GM10248 (cell line): ENCODE measurements at regions not wholly inside any gene's neighbourhood (a gene's known extent, or its start where the extent isn't known, plus 50 kb on each side); places are given as distances from the start of the nearest gene placed in this dataset.

Source experiments
- CTCF ChIA-PET: fragments of 300-600 bp; sonication (Branson Sonifier 250); formaldehyde crosslinking; extraction: SDS; loops from one replicate; lab custom pipeline; 2021; ENCODE audit warnings: antibody characterized with exemption; lab: Yijun Ruan, JAX
- POLR2A ChIA-PET: fragments of 350-650 bp; sonication (Branson Sonifier 250); formaldehyde crosslinking; extraction: SDS; loops from one replicate; lab custom pipeline; 2020; ENCODE audit warnings: antibody characterized with exemption; lab: Yijun Ruan, JAX
- DNase-seq: peaks from one replicate; pipeline ENCODE4 v3.0.0; 2012; ENCODE audit errors: extremely low spot score
- TF ChIP-seq, protein P1 (sequence below): IDR thresholded peaks from 2 replicates; pipeline ENCODE4 v1.5.1; 2012; ENCODE audit warnings: mild to moderate bottlenecking, low read depth; ENCODE audit errors: extremely low read depth, missing control alignments, control extremely low read depth

DNA sequence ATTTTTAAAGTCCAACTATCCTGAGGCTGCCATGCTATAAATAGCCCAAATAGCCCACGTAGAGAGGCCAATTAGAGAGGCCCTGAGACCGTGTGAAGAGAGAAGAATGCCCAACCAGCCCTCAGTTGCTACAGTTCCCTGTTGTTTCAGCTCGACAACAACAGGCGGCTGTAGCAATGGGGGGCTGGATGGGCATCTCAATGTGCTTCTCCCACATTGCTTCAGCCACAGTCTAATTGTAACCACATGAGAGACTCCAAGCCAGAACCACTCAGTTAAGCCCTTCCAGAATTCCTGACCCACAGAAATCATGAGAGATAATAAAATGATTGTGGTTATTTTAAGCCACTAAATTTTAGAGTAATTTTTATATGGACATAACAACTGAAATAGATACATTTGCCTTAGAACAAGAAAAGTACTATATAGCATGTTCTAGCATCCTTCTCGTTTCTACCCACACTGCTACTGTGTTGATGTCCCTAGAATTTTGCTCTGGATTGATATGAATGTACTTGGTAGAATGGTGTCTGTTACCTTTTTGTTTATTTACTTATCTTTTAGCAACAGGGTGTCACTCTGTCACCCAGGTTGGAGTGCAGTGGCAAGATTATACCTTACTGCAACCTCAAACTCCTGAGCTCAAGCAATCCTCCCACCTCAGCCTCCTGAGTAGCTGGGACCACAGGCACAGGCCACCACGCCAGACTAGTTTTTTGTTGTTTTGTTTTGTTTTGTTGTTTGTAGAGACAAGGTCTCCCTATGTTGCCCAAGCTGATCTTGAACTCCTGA lies 436.4 kb downstream of the BCOR start:
- ChIA-PET CTCF (interaction anchor here (1.6 kb wide), 1 partner anchor 69 kb away, joined by 3 read pairs; no protein-coding TSS in a partner anchor), POLR2A (no interaction called here)
- TF ChIP-seq, protein P1, sequence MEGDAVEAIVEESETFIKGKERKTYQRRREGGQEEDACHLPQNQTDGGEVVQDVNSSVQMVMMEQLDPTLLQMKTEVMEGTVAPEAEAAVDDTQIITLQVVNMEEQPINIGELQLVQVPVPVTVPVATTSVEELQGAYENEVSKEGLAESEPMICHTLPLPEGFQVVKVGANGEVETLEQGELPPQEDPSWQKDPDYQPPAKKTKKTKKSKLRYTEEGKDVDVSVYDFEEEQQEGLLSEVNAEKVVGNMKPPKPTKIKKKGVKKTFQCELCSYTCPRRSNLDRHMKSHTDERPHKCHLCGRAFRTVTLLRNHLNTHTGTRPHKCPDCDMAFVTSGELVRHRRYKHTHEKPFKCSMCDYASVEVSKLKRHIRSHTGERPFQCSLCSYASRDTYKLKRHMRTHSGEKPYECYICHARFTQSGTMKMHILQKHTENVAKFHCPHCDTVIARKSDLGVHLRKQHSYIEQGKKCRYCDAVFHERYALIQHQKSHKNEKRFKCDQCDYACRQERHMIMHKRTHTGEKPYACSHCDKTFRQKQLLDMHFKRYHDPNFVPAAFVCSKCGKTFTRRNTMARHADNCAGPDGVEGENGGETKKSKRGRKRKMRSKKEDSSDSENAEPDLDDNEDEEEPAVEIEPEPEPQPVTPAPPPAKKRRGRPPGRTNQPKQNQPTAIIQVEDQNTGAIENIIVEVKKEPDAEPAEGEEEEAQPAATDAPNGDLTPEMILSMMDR: no peak
- DNase-seq: no peak

DNA sequence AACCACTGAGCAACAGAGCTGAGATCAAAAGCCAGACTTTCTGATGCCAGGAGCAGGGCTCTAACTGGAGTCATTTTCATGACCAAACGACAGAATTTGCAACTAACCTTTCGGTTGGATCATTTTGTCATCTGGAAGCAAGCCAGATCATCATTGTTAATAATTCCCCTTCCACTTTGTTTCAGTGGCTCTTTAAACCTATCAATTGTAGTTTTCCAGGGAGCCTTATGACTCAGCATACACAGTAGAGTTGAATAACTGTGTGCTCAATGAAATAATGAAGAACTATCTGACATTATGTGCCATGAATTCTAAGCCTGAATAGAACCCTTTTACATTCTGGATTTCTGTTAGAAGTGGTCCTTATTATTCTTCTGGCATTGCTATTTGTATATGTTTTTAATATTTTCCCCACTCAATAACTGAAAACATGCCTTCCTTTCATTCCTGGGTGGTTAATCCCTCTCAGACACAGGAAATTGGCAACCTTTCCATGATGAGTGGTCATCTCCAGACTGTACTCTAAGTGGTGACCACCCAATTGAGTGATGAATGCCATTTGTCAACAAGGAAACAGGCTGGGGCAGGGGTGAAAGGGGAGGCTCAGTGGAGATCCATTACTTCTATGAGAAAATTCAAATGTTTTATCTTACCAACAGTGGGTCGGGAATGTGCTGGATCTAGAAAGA lies 431.8 kb downstream of the BCOR start:
- CTCF ChIA-PET: no interaction called here
- POLR2A ChIA-PET: no interaction called here

DNA sequence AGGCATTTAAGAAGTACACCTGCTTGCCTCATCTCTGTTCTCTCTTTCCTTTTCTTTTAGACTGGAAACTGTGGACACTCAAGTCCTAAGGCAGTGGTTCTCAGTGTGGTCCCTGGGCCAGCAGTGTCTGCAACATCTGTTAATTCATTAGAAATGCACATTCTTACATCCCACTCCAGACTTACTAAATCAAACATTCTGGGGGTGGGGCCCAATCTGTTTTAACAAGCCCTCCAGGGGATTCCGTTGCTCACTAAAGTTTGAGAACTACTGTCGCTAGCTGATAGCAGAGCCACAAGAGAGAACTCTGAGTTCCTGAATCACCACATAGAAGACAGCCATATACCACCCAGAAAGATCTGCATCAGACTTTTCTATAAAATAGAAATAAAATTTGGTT lies 430.6 kb downstream of the BCOR start:
- CTCF ChIA-PET: interaction anchor here (1.7 kb wide), 1 partner anchor 12 kb away, joined by 4 read pairs; no protein-coding TSS in a partner anchor
- DNase-seq: no peak
- POLR2A ChIA-PET: no interaction called here
- TF ChIP-seq, protein P1: no peak

More for the DNA sequence above, 431.8 kb downstream of the BCOR start:
- no peak for DNase-seq
- TF ChIP-seq, protein P1: no peak

DNA sequence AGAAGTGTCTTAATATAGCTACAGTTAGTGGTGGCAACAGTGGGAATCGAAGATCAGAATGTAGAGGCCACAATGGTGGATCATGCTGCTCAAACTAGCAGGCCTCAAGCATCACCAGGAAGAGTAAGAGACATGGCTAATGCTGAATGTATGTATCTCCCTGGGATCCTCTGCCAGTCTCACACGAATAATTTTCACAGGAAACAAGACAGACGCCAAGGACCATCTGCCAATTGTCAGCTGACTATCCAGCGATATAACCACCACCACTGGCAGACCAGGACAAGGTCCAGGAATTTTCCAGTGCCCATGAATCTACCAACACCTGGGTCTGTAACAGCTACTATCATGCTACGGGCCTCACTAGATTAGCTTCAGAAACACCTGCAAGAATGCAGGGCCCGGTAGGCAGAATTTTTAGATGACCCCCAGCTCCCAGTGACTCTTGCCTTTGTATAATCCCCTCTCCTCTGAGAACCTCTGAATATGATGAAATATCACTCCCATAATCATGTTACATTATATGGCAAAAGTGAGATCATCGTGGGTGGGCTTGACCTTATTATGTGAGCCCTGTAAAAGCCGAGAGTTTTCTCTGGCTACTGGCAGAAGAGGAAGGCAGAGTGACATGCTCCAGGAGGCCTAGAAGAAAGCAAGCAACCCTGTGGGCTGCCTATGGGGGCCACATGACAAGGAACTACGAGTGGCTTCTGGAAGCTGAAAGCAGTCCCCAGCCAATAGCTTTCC lies 429.8 kb downstream of the BCOR start:
- TF ChIP-seq, protein P1: no peak
- CTCF ChIA-PET: interaction anchor here (1.7 kb wide), 1 partner anchor 11 kb away, joined by 4 read pairs; no protein-coding TSS in a partner anchor
- DNase-seq: no peak
- POLR2A ChIA-PET: no interaction called here

DNA sequence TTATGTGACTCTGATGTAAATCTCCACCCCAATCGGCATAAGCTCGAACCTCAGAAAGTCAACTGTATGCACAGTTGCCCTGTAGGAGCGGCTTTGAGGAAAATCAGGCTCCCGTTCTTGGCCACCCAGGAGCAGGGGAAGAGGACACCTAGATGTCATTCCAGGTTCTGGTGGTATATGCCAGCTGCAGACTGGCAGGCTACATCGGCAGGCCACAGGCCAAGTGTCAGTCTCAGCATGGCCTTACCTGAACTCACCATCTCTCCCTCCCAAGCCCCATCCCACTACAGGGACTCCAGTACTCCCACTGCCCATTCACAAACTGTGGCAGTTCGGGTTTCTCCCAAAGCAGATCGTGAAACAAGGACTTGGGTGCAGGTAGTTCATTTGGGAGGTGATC lies 428.1 kb downstream of the BCOR start:
- CTCF ChIA-PET: no interaction called here

DNA sequence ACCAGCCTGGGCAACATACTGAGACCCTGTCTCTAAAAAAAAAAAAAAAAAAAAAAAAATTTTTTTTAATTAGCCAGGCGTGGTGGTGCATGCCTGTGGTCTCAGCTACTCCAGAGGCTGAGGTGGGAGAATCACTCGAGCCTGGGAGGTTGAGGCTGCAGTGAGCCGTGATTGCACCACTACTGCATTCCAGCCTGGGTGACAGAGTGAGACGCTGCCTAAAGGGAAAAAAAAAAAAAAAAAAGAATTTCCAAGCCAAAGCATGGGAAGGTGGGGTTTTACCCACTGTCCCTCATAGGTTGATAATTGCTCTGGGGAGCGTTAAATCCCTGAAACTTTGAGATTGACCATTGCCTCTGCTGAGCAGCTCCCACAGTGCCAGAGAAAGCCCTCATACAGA lies 427.5 kb downstream of the BCOR start:
- ChIA-PET CTCF (no interaction called here), POLR2A (no interaction called here)
- TF ChIP-seq, protein P1: no peak
- DNase-seq: no peak

More for the DNA sequence above, 428.1 kb downstream of the BCOR start:
- no peak for DNase-seq
- TF ChIP-seq, protein P1: no peak
- POLR2A ChIA-PET: no interaction called here
